ENCODE measurements at regions not wholly inside any gene's neighbourhood (a gene's known extent, or its start where the extent isn't known, plus 50 kb on each side); places are given as distances from the start of the nearest gene placed in this dataset.

GRCh38 chrX:80306007-80306406 lies 114.2 kb upstream of the TENT5D start (continued):
- TF ChIP-seq GABPA (IDR thresholded peaks at IDR 0.05; ENCODE audit: borderline replicate concordance, insufficient read depth, low read length) (no peak), FOSL1 (IDR thresholded peaks at IDR 0.05; ENCODE audit: insufficient read depth, low read depth, low read length) (no peak), RXRA (IDR thresholded peaks at IDR 0.05; ENCODE audit: insufficient read depth, low read depth, low read length) (no peak), RFX5 (IDR thresholded peaks at IDR 0.05; ENCODE audit: borderline replicate concordance, low read depth, low read length) (no peak)
